IMR-90 (cell line): ENCODE measurements at regions not wholly inside any gene's neighbourhood (a gene's known extent, or its start where the extent isn't known, plus 50 kb on each side); places are given as distances from the start of the nearest gene placed in this dataset.

Source experiments
- ATAC-seq: fragments of 200-7000 bp; cut with Tn5 transposase; 2 replicates; pipeline ENCODE4 v1.9.1; 2020; ENCODE audit warnings: low read depth, mild to moderate bottlenecking, moderate library complexity
- BruUV-seq: library from RNA; stranded (reverse); fragments of 400-500 nt; replicated peaks from 2 replicates; lab custom pipeline; 2021; lab: Mats Ljungman, UMichigan
- CTCF ChIA-PET: fragments of 300-600 bp; formaldehyde crosslinking; extraction: SDS; loops from one replicate; lab custom pipeline; 2021; ENCODE audit warnings: antibody characterized with exemption; lab: Yijun Ruan, JAX
- POLR2A ChIA-PET: fragments of 300-600 bp; sonication (Branson Sonifier 250); formaldehyde crosslinking; loops from one replicate; lab custom pipeline; 2022; ENCODE audit warnings: antibody characterized with exemption; ENCODE audit not compliant: unreplicated experiment; lab: Charles Lee
- DNase-seq: peaks from one replicate; pipeline ENCODE4 v3.0.0; 2013
- H2AFZ ChIP-seq: replicated peaks from 2 replicates; pipeline ENCODE3; 2013; ENCODE audit warnings: low read length, mild to moderate bottlenecking; ENCODE audit not compliant: poor library complexity
- H2AK5ac ChIP-seq: 2 replicates; pipeline ENCODE4 v1.6.1; 2013; ENCODE audit warnings: low read depth, low read length, inconsistent platforms
- H2AK9ac ChIP-seq: replicated peaks from 2 replicates; pipeline ENCODE3; 2013; ENCODE audit warnings: mild to moderate bottlenecking, low read depth, low read length, moderate library complexity; ENCODE audit not compliant: poor library complexity
- H2BK120ac ChIP-seq: 2 replicates; pipeline ENCODE4 v1.6.1; 2013; ENCODE audit warnings: low read depth, low read length, inconsistent platforms
- H2BK15ac ChIP-seq: 3 replicates; pipeline ENCODE4 v1.6.1; 2013; ENCODE audit warnings: low read depth, low read length, inconsistent platforms
- H2BK20ac ChIP-seq: 2 replicates; pipeline ENCODE4 v1.6.1; 2013; ENCODE audit warnings: low read depth, mild to moderate bottlenecking, inconsistent platforms, low read length, moderate library complexity
- H2BK5ac ChIP-seq: 2 replicates; pipeline ENCODE4 v1.6.1; 2013; ENCODE audit warnings: mild to moderate bottlenecking, low read depth, low read length, inconsistent platforms; ENCODE audit not compliant: poor library complexity, severe bottlenecking
- H3K14ac ChIP-seq: replicated peaks from 2 replicates; pipeline ENCODE4 v1.6.1; 2013; ENCODE audit warnings: low read depth, low read length, inconsistent platforms
- H3K18ac ChIP-seq: 2 replicates; pipeline ENCODE4 v1.6.1; 2013; ENCODE audit warnings: low read depth, low read length, control low read depth
- H3K23ac ChIP-seq: 2 replicates; pipeline ENCODE4 v1.6.1; 2013; ENCODE audit warnings: low read depth, low read length, inconsistent platforms
- H3K27ac ChIP-seq: 2 replicates; pipeline ENCODE4 v1.5.1; 2013; ENCODE audit warnings: mild to moderate bottlenecking, control low read depth, low read length; ENCODE audit not compliant: insufficient read depth
- H3K27me3 ChIP-seq: 2 replicates; pipeline ENCODE4 v1.6.1; 2013; ENCODE audit warnings: low read length; ENCODE audit not compliant: control insufficient read depth, insufficient read depth
- H3K36me3 ChIP-seq: 2 replicates; pipeline ENCODE4 v1.6.1; 2013; ENCODE audit warnings: low read length, mixed read lengths; ENCODE audit not compliant: control insufficient read depth, insufficient read depth
- H3K4ac ChIP-seq: 2 replicates; pipeline ENCODE4 v1.6.1; 2013; ENCODE audit warnings: low read depth, low read length, inconsistent platforms
- H3K4me1 ChIP-seq: 2 replicates; pipeline ENCODE4 v1.6.1; 2013; ENCODE audit warnings: low read length, mixed read lengths; ENCODE audit not compliant: control insufficient read depth, insufficient read depth
- H3K4me2 ChIP-seq: 2 replicates; pipeline ENCODE4 v1.6.1; 2013; ENCODE audit warnings: low read depth, mild to moderate bottlenecking, control low read depth, low read length, moderate library complexity
- H3K4me3 ChIP-seq: 2 replicates; pipeline ENCODE4 v1.5.1; 2013; ENCODE audit warnings: low read depth, mild to moderate bottlenecking, control low read depth, low read length, moderate library complexity; ENCODE audit not compliant: insufficient read depth
- H3K56ac ChIP-seq: 2 replicates; pipeline ENCODE4 v1.6.1; 2013; ENCODE audit warnings: low read length, inconsistent platforms; ENCODE audit not compliant: insufficient read depth; ENCODE audit errors: extremely low read depth
- H3K79me1 ChIP-seq, 2 experiments: 2 replicates each; pipeline ENCODE4 v1.6.1; 2013; ENCODE audit warnings: low read length in 2 of 2, inconsistent platforms in 1 of 2, low read depth in 1 of 2
- H3K9ac ChIP-seq: 2 replicates; pipeline ENCODE4 v1.6.1; 2013; ENCODE audit warnings: low read depth, low read length, control low read depth
- H3K9me1 ChIP-seq: 2 replicates; pipeline ENCODE4 v1.6.1; 2013; ENCODE audit warnings: low read length, inconsistent platforms; ENCODE audit not compliant: insufficient read depth
- H3K9me3 ChIP-seq: 2 replicates; pipeline ENCODE4 v1.6.1; 2013; ENCODE audit warnings: low read length; ENCODE audit not compliant: control insufficient read depth, insufficient read depth
- H4K20me1 ChIP-seq: 2 replicates; pipeline ENCODE4 v1.6.1; 2013; ENCODE audit warnings: low read length, inconsistent platforms; ENCODE audit not compliant: insufficient read depth
- H4K5ac ChIP-seq: 2 replicates; pipeline ENCODE4 v1.6.1; 2013; ENCODE audit warnings: mild to moderate bottlenecking, low read depth, low read length, control low read depth
- H4K8ac ChIP-seq, 2 experiments: 2 replicates each; pipeline ENCODE4 v1.6.1; 2013; ENCODE audit warnings: low read depth in 2 of 2, low read length in 2 of 2, control low read depth in 1 of 2, inconsistent platforms in 1 of 2
- H4K91ac ChIP-seq: 2 replicates; pipeline ENCODE4 v1.6.1; 2013; ENCODE audit warnings: low read depth, low read length, inconsistent platforms; ENCODE audit not compliant: insufficient read depth
- BHLHE40 ChIP-seq: fragments of 150-350 bp; IDR thresholded peaks from 2 replicates; pipeline ENCODE4 v1.6.1; 2016; ENCODE audit warnings: mild to moderate bottlenecking, low read depth, low read length
- CEBPB ChIP-seq: IDR thresholded peaks from 2 replicates; pipeline ENCODE4 v1.6.1; 2012; ENCODE audit warnings: low read depth, low read length, improper control_type of control experiment
- CHD1 ChIP-seq: IDR thresholded peaks from 2 replicates; pipeline ENCODE4 v1.6.1; 2012; ENCODE audit warnings: low read depth, low read length, improper control_type of control experiment
- ELK1 ChIP-seq: fragments of 150-350 bp; IDR thresholded peaks from 2 replicates; pipeline ENCODE4 v1.6.1; 2016; ENCODE audit warnings: low read depth, mild to moderate bottlenecking, low read length, moderate library complexity, borderline replicate concordance
- FOS ChIP-seq: fragments of 150-350 bp; IDR thresholded peaks from 2 replicates; pipeline ENCODE4 v1.6.1; 2016; ENCODE audit warnings: low read depth, low read length
- MAZ ChIP-seq: IDR thresholded peaks from 2 replicates; pipeline ENCODE4 v1.6.1; 2012; ENCODE audit warnings: low read depth, mild to moderate bottlenecking, low read length, improper control_type of control experiment, moderate library complexity, borderline replicate concordance
- NFE2L2 ChIP-seq: fragments of 150-350 bp; IDR thresholded peaks from 2 replicates; pipeline ENCODE4 v1.6.1; 2016; ENCODE audit warnings: low read depth, mild to moderate bottlenecking, low read length
- RCOR1 ChIP-seq: IDR thresholded peaks from 2 replicates; pipeline ENCODE4 v1.6.1; 2012; ENCODE audit warnings: mild to moderate bottlenecking, low read length, improper control_type of control experiment; ENCODE audit not compliant: insufficient replicate concordance
- RFX5 ChIP-seq: IDR thresholded peaks from 2 replicates; pipeline ENCODE4 v1.8.0; 2012; ENCODE audit warnings: low read depth, mild to moderate bottlenecking, low read length, moderate library complexity
- SMC3 ChIP-seq: fragments of 150-350 bp; IDR thresholded peaks from 2 replicates; pipeline ENCODE4 v1.6.1; 2016; ENCODE audit warnings: low read depth, mild to moderate bottlenecking, antibody characterized with exemption, low read length, moderate library complexity
- WGBS, 2 experiments: methylation state at CpG; one replicate each; pipeline versions ENCODE4 v1.1.5 to v1.1.7; 2013; ENCODE audit warnings: missing lambda C conversion rate in 2 of 2; ENCODE audit not compliant: insufficient read length in 1 of 2; ENCODE audit errors: extremely low coverage in 2 of 2; 5-methylcytosine and 5-hydroxymethylcytosine counted together
- dilution Hi-C: fragments of 300-500 bp; cut with HindIII; formaldehyde crosslinking; loops from one replicate; pipeline ENCODE4 v1.14.3; 2018; ENCODE audit warnings: low sequenced_read_pairs; ENCODE audit not compliant: unreplicated experiment
- in situ Hi-C: fragments of 300-500 bp; cut with MboI; formaldehyde crosslinking; loops from 3 replicates; pipeline ENCODE4 v1.14.3; 2019; ENCODE audit warnings: low sequenced_read_pairs, inconsistent platforms, mixed read lengths
- intact Hi-C: fragments of 100-400 bp; cut with micrococcal nuclease; formaldehyde crosslinking; loops from 2 replicates; pipeline ENCODE4 v1.10.0; 2022
- TF ChIP-seq, protein P1 (sequence below): conservative IDR thresholded peaks from 2 replicates; pipeline ENCODE4 v1.5.1; 2012; ENCODE audit warnings: mild to moderate bottlenecking, low read depth, low read length, improper control_type of control experiment

GRCh38 chr2:136411946-136412345 is 294.0 kb upstream of the CXCR4 start:
- in situ Hi-C loops: no loop called here

More at GRCh38 chr2:136411946-136412345, 294.0 kb upstream of the CXCR4 start:
- Histone ChIP-seq H2AK9ac (no peak overlapping the region), H3K79me1 (no peaks in the 10 kb centered on the region), H3K4me3 (no peak overlapping the region), H2AFZ (no peak overlapping the region), H3K9me1 (no peaks in the 10 kb centered on the region), H2BK20ac (no peak overlapping the region), H3K23ac (no peak overlapping the region), H3K4me1 (no peaks in the 10 kb centered on the region), H3K18ac (no peak overlapping the region), H3K27me3 (no peaks in the 10 kb centered on the region), H4K8ac (no peak overlapping the region), H2BK5ac (no peak overlapping the region), H3K14ac (no peak overlapping the region), H3K36me3 (no peaks in the 10 kb centered on the region), H2AK5ac (no peak overlapping the region), H3K56ac (no peak overlapping the region), H3K4me2 (no peak overlapping the region), H4K20me1 (no peaks in the 10 kb centered on the region), H2BK120ac (no peak overlapping the region), H4K5ac (no peak overlapping the region), H3K4ac (no peak overlapping the region), H2BK15ac (no peak overlapping the region), H3K9me3 (no peaks in the 10 kb centered on the region), H4K91ac (no peak overlapping the region), H3K27ac (no peak overlapping the region), H3K9ac (no peak overlapping the region)
- no peak for TF ChIP-seq CEBPB
- TF ChIP-seq RCOR1: no peak
- TF ChIP-seq, protein P1, sequence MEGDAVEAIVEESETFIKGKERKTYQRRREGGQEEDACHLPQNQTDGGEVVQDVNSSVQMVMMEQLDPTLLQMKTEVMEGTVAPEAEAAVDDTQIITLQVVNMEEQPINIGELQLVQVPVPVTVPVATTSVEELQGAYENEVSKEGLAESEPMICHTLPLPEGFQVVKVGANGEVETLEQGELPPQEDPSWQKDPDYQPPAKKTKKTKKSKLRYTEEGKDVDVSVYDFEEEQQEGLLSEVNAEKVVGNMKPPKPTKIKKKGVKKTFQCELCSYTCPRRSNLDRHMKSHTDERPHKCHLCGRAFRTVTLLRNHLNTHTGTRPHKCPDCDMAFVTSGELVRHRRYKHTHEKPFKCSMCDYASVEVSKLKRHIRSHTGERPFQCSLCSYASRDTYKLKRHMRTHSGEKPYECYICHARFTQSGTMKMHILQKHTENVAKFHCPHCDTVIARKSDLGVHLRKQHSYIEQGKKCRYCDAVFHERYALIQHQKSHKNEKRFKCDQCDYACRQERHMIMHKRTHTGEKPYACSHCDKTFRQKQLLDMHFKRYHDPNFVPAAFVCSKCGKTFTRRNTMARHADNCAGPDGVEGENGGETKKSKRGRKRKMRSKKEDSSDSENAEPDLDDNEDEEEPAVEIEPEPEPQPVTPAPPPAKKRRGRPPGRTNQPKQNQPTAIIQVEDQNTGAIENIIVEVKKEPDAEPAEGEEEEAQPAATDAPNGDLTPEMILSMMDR: no peak
- TF ChIP-seq BHLHE40: no peak
- no peak for TF ChIP-seq MAZ
- no peak for TF ChIP-seq RFX5
- no peak for TF ChIP-seq NFE2L2
- no peak for TF ChIP-seq SMC3
- no peak for TF ChIP-seq FOS
- TF ChIP-seq CHD1: no peak
- no peak for TF ChIP-seq ELK1
- no CpG with 5 or more reads among the region's 1 CpG for WGBS, 2 experiments
- CTCF ChIA-PET: no interaction called here
- POLR2A ChIA-PET: no interaction called here
- dilution Hi-C loops: no loop called here
- intact Hi-C loops: no loop called here
- ATAC-seq: no peak
- BruUV-seq: no TSS peak
- DNase-seq: no peak
